ENCODE measurements at regions not wholly inside any gene's neighbourhood (a gene's known extent, or its start where the extent isn't known, plus 50 kb on each side); places are given as distances from the start of the nearest gene placed in this dataset.

GRCh38 chr1:195785830-195786229, 822.4 kb downstream of the KCNT2 start:
- H3K27ac ChIP-seq = no peak overlapping the region
- no peak for TF ChIP-seq ZFX (IDR thresholded peaks at IDR 0.05; ENCODE audit: borderline replicate concordance)

- TF ChIP-seq CTCF (IDR thresholded peaks at IDR 0.05) = no peak
- no peak for TF ChIP-seq ZFX (IDR thresholded peaks at IDR 0.05; ENCODE audit: borderline replicate concordance)
- no peak overlapping the region for H3K27ac ChIP-seq
Observed at GRCh38 chr1:195773931-195774330, 834.3 kb downstream of the KCNT2 start.

DNA sequence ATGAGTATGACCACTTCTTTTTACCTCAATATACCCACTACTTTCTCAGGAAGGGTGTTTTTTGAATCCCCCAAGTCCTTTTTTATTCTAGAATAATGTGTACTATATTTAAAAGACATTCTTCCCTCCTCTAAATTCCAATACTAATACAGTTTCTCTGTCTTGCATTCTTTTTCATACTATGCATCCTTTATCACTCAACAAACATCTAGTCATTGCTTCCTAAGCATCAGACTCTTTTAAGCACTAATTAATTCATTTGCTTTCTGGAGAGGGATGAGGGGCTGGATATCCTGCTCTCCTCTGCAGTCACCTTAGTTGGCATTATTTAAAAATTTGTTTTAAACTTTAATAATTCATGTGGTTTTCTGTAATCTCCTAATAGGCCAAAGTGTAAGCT, 838.8 kb downstream of the KCNT2 start:
- TF ChIP-seq CTCF (IDR thresholded peaks at IDR 0.05) (no peak), ZFX (IDR thresholded peaks at IDR 0.05; ENCODE audit: borderline replicate concordance) (no peak)
- H3K27ac ChIP-seq = no peak overlapping the region

DNA sequence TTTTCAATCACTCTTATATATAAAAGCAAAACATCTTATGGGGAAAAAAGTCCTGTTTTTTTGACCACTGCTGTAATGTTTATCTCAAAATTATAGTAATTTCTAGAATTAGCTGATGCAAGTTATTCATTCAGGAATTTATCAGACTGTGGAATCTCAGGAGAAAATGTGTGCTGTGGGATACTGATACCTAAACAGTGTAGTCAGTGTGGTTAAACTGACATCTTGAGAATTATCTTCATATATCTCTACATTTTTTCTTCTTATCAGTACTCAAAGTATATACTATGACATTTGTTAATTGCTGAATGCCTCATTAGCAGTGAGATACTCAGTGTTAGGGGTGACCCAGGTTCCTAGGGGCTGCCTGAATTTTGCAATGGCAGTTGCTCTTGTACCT, 839.3 kb downstream of the KCNT2 start:
- no peak for TF ChIP-seq ZFX (IDR thresholded peaks at IDR 0.05; ENCODE audit: borderline replicate concordance)
- no peak for TF ChIP-seq CTCF (IDR thresholded peaks at IDR 0.05)
- no peak overlapping the region for H3K27ac ChIP-seq

GRCh38 chr1:195768377-195768776, 839.9 kb downstream of the KCNT2 start:
- no peak overlapping the region for H3K27ac ChIP-seq
- no peak for TF ChIP-seq ZFX (IDR thresholded peaks at IDR 0.05; ENCODE audit: borderline replicate concordance)
- TF ChIP-seq CTCF (IDR thresholded peaks at IDR 0.05) = no peak

GRCh38 chr1:195766709-195767108, 841.5 kb downstream of the KCNT2 start:
- no peak for TF ChIP-seq ZFX (IDR thresholded peaks at IDR 0.05; ENCODE audit: borderline replicate concordance)
- no peak for TF ChIP-seq CTCF (IDR thresholded peaks at IDR 0.05)
- no peak overlapping the region for H3K27ac ChIP-seq

GRCh38 chr1:195765099-195765498, 843.1 kb downstream of the KCNT2 start:
- no peak overlapping the region for H3K27ac ChIP-seq
- TF ChIP-seq CTCF (IDR thresholded peaks at IDR 0.05) (no peak), ZFX (IDR thresholded peaks at IDR 0.05; ENCODE audit: borderline replicate concordance) (no peak)

GRCh38 chr1:195763907-195764374, 844.3 kb downstream of the KCNT2 start:
- no peak overlapping the region for H3K27ac ChIP-seq

More at GRCh38 chr1:195763907-195764374, 844.3 kb downstream of the KCNT2 start:
- TF ChIP-seq CTCF (IDR thresholded peaks at IDR 0.05) = no peak
- no peak for TF ChIP-seq ZFX (IDR thresholded peaks at IDR 0.05; ENCODE audit: borderline replicate concordance)

All from 22Rv1 (cell line).